LNCAP (cell line): ENCODE measurements at regions not wholly inside any gene's neighbourhood (a gene's known extent, or its start where the extent isn't known, plus 50 kb on each side); places are given as distances from the start of the nearest gene placed in this dataset.

ENCODE experiments used
- TF ChIP-seq, protein P1 (sequence below): fragments of 450-650 bp; IDR thresholded peaks from 2 replicates; pipeline ENCODE4 v1.5.1; 2017; ENCODE audit warnings: mild to moderate bottlenecking

DNA sequence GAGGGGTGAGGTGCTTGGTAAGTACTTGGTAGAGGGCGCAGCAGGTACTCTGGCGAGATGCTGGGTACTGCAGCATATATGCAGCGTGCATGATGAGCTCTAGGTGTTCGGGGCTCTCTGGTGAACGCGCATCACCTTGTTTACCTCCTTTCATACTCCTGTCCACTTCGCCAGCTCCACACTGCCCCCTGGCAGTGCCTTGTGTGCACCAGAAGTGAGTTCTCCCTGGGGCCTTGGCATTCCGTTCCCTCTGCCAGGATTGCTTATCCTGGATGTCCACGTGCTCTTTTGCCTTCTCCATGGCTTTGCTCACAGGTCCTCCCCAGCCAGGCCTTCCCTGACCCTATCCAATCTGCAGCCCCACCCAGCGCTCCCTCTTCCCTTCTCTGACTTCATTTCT lies 154.2 kb downstream of the MRM1 start:
- TF ChIP-seq, protein P1, sequence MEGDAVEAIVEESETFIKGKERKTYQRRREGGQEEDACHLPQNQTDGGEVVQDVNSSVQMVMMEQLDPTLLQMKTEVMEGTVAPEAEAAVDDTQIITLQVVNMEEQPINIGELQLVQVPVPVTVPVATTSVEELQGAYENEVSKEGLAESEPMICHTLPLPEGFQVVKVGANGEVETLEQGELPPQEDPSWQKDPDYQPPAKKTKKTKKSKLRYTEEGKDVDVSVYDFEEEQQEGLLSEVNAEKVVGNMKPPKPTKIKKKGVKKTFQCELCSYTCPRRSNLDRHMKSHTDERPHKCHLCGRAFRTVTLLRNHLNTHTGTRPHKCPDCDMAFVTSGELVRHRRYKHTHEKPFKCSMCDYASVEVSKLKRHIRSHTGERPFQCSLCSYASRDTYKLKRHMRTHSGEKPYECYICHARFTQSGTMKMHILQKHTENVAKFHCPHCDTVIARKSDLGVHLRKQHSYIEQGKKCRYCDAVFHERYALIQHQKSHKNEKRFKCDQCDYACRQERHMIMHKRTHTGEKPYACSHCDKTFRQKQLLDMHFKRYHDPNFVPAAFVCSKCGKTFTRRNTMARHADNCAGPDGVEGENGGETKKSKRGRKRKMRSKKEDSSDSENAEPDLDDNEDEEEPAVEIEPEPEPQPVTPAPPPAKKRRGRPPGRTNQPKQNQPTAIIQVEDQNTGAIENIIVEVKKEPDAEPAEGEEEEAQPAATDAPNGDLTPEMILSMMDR: peak; percentile 49

DNA sequence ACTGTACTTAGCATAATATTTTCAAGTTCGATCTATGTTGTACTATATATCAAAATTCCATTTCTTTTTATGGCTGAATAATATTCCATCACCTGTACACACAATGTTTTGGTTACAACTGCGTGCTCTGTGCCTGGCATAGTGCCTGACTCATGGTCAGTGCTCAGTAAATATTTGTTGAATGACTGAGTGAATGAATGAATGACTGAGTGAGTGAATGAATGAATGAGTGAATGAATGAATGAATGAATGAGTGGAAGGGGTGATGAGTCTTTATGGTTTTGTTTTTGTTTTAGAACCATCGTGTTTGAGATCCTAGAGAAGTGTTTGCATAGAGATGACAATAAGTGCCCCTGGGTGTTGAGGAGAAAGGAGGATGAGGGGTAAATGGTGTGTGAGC lies 155.3 kb downstream of the MRM1 start:
- TF ChIP-seq, protein P1: no peak

DNA sequence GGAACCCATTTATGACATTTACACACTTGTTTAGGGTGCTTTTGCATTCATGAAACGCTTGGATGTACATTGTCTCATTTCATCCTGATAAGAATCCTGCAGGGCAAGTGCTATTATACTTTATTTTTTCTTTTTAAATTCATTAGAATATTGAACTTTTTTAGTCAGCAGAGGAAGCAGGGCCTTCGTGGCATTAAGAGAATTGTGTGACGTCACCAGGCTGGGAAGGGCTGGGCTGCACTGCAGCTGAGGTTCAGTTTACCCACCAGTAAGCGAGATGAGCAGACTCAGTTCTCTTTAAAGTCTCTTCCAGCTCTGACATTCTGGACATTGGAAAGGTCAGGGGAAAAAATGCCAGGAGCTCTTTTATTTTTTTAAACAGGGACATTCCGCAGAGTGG lies 159.0 kb downstream of the MRM1 start:
- TF ChIP-seq, protein P1: no peak

DNA sequence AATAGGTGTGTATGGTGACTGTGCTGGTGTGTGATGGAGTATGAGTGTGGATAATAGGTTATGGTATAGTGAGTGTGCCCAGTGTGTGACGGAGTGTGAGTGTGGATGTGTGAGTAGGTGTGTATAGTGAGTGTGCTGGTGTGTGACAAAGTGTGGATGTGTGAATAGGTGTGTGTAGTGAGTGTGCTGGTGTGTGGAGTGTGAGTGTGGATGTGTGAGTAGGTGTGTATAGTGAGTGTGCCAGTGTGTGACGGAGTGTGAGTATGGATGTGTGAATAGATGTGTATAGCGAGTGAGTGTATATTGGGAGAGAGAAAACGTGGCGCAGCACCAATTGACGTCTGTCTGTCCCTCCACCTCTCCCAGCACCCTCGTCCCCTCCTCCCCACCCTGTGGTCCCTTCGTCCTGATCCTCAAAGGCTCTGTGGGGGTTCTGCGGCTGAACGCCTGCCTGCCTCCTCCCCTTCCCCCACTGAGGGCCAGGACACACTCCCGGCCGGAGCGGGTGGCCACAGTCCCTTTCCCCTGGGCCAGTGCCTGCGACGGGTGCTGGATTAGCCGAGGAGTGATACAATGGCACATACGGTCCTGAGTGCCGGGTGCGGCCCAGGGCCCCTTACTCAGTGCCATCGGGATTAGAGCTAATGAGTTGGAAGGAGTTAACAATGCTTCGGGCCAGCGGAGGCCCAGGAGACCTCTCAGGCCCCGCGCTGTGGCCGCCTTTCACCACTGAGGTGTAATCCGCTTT lies 160.0 kb downstream of the MRM1 start:
- TF ChIP-seq, protein P1: no peak

DNA sequence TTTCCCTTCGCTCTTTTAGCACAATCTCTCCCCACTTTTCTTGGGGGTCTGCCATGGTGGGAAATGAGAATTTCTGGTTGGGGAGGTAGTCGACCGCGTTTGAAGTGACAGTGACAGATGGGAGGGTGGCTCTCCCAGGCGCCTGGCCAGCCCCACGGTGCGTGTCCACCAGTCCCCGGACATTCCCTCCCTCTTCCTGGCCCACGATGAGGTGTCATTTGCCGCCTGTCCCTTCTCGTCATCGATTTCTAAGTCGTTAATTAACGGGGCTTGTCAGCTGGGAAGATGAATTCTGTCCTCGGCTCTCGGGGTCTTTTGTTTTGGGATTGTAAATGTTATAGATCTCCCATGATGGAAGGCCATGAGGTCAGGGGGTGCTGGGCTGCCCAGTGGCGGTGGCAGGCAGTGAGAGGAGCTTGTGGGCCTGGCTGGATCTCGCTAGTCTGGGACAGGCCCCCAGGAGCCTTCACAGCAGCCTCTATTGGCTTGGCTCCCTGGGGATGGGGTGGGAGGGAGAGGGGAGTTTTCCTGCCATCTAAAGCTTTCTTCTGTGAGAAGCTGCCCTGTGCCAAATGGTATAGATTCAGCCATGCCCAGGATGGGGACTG lies 164.2 kb downstream of the MRM1 start:
- TF ChIP-seq, protein P1: no peak

DNA sequence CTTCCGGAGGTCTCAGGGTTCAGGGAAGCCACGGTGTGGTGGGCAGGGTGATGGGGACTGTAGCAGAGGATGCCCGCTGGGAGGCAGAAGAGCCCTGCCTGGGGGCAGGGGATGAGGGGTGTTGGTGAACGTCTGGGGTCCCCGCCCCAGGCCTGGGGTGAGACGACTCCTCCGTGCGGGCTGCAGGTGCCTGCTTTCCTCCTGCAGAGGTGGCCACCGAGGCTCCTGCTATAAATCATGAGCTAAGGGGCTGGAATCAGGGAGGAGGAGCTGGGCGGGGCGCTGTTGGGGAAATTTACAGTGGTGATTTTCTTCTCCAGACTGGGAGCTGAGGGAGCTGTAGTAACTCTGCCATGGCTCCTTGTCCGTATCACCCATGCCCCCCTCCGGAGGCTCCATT lies 167.0 kb downstream of the MRM1 start:
- TF ChIP-seq, protein P1: no peak

DNA sequence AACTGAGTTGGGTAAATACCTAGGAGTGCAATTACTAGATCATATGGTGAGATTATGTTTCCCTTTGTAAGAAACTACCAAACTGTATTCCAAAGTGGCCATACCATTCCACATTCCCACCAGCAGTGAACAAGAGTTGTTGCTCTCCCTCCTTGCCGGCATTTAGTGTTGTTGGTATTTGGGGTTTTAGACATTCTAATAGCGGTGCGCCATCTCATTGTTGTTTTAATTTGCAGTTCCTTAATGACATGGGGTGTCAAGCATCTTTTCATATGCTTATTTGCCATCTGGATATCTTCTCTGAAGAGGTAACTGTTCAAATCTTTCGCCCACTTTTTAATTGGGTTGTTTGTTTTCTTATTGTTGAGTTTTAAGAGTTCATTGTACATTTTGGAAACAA lies 164.2 kb upstream of the LHX1 start:
- TF ChIP-seq, protein P1: no peak
